Ishikawa (cell line): ENCODE measurements at regions not wholly inside any gene's neighbourhood (a gene's known extent, or its start where the extent isn't known, plus 50 kb on each side); places are given as distances from the start of the nearest gene placed in this dataset.

ENCODE experiments used
- CEBPB ChIP-seq: IDR thresholded peaks from 2 replicates; pipeline ENCODE4 v1.6.1; 2012
- EP300 ChIP-seq: IDR thresholded peaks from 2 replicates; pipeline ENCODE4 v1.6.1; 2012; ENCODE audit warnings: borderline replicate concordance
- FOXM1 ChIP-seq: IDR thresholded peaks from 2 replicates; pipeline ENCODE4 v1.6.1; 2012; ENCODE audit warnings: low read depth, borderline replicate concordance
- RAD21 ChIP-seq: IDR thresholded peaks from 2 replicates; pipeline ENCODE4 v1.6.1; 2012; ENCODE audit warnings: low read depth
- USF1 ChIP-seq: IDR thresholded peaks from 2 replicates; pipeline ENCODE4 v1.6.1; 2012

- TF ChIP-seq CEBPB (no peak), EP300 (no peak), RAD21 (no peak), FOXM1 (no peak), USF1 (no peak)
Measured at GRCh38 chr11:30729187-30729713, 143.1 kb upstream of the MPPED2 start.
